ENCODE measurements at regions not wholly inside any gene's neighbourhood (a gene's known extent, or its start where the extent isn't known, plus 50 kb on each side); places are given as distances from the start of the nearest gene placed in this dataset.

GRCh38 chr11:29300420-29300819, 716.4 kb downstream of the KCNA4 start:
- TF ChIP-seq CTCF (IDR thresholded peaks at IDR 0.05), result no peak
- TF ChIP-seq POLR2AphosphoS5 (IDR thresholded peaks at IDR 0.05), result no peak
- TF ChIP-seq POLR2A (IDR thresholded peaks at IDR 0.05), result no peak

Data from breast epithelium (tissue), 3 donors.